ENCODE measurements at regions not wholly inside any gene's neighbourhood (a gene's known extent, or its start where the extent isn't known, plus 50 kb on each side); places are given as distances from the start of the nearest gene placed in this dataset.

DNA sequence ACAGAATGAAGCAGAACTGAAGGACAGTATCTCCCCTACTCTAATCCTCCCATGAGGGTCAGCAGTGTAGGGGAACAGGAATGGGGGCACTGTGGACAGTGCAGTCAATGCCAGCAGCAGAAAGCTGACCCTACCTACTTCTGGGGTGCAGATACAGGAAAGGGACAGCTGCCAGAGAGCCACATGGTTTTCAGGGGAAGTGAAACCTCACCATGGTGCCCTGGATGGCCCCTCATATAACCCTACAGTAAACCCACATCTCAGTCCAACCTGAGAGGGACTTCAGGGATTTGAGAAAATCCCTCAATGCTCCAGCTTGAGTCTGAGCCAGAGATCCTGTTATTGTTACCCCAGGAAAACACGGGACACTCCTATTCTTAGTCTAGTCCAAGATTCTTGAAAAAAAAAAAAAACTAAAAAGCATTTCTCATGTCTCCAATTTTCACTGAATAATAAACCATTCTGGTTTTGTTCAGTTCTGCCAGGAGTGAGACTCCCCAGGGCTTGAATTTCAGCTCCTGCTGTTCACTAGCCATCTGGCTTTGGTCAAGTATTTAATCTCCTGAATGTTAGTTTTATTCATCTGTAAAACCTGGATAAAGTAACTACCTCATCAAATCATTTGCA, 511.6 kb upstream of the ARGLU1 start:
- TF ChIP-seq ZNF549 (tag by site-specific recombination; IDR thresholded peaks at IDR 0.05), result no peak
- no peak for TF ChIP-seq CTCF (tag by site-specific recombination; IDR thresholded peaks at IDR 0.05)
- no peak for TF ChIP-seq ZNF660 (tag by site-specific recombination; IDR thresholded peaks at IDR 0.05)
- TF ChIP-seq ZNF423 (tag by site-specific recombination; IDR thresholded peaks at IDR 0.05), result no peak
- TF ChIP-seq ZNF10 (tag by site-specific recombination; IDR thresholded peaks at IDR 0.05), result no peak
- no peak for TF ChIP-seq ZNF398 (tag by site-specific recombination; IDR thresholded peaks at IDR 0.05)
- TF ChIP-seq, protein P1, sequence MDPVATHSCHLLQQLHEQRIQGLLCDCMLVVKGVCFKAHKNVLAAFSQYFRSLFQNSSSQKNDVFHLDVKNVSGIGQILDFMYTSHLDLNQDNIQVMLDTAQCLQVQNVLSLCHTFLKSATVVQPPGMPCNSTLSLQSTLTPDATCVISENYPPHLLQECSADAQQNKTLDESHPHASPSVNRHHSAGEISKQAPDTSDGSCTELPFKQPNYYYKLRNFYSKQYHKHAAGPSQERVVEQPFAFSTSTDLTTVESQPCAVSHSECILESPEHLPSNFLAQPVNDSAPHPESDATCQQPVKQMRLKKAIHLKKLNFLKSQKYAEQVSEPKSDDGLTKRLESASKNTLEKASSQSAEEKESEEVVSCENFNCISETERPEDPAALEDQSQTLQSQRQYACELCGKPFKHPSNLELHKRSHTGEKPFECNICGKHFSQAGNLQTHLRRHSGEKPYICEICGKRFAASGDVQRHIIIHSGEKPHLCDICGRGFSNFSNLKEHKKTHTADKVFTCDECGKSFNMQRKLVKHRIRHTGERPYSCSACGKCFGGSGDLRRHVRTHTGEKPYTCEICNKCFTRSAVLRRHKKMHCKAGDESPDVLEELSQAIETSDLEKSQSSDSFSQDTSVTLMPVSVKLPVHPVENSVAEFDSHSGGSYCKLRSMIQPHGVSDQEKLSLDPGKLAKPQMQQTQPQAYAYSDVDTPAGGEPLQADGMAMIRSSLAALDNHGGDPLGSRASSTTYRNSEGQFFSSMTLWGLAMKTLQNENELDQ (tag by site-specific recombination; IDR thresholded peaks at IDR 0.05; ENCODE audit: low read depth), result no peak
- no peak for TF ChIP-seq ZEB2 (tag by site-specific recombination; IDR thresholded peaks at IDR 0.05)
- no peak for TF ChIP-seq KLF1 (tag by site-specific recombination; IDR thresholded peaks at IDR 0.05)
- TF ChIP-seq ZNF24 (tag by site-specific recombination; IDR thresholded peaks at IDR 0.05), result no peak
- no peak for TF ChIP-seq ZNF670 (tag by site-specific recombination; IDR thresholded peaks at IDR 0.05; ENCODE audit: low read depth)
- TF ChIP-seq ZNF239 (tag by site-specific recombination; IDR thresholded peaks at IDR 0.05), result no peak
- TF ChIP-seq SETDB1 (IDR thresholded peaks at IDR 0.05; ENCODE audit: insufficient read length, low read length), result no peak
- TF ChIP-seq ZNF274 (IDR thresholded peaks at IDR 0.05; ENCODE audit: low read length), result no peak
- no peak for TF ChIP-seq ZNF274 (tag by site-specific recombination; IDR thresholded peaks at IDR 0.05; ENCODE audit: borderline replicate concordance)
